DOHH2 (cell line): ENCODE measurements at regions not wholly inside any gene's neighbourhood (a gene's known extent, or its start where the extent isn't known, plus 50 kb on each side); places are given as distances from the start of the nearest gene placed in this dataset.

Source experiments
- H3F3A ChIP-seq: fragments of 200-600 bp; sonication (generic), shearing (Covaris generic); 2 replicates; pipeline ENCODE4 v1.6.0; 2016; ENCODE audit warnings: antibody characterized with exemption, mild to moderate bottlenecking; ENCODE audit not compliant: control insufficient read depth, insufficient read depth
- H3K27ac ChIP-seq: fragments of 200-600 bp; sonication (generic); 2 replicates; pipeline ENCODE4 v1.5.1; 2014; ENCODE audit warnings: low read depth, mild to moderate bottlenecking, low read length, moderate library complexity
- H3K27me3 ChIP-seq: fragments of 200-600 bp; sonication (generic); 2 replicates; pipeline ENCODE4 v1.6.1; 2014; ENCODE audit warnings: mild to moderate bottlenecking, low read length, mixed read lengths; ENCODE audit not compliant: control insufficient read depth
- H3K36me3 ChIP-seq: fragments of 200-600 bp; sonication (generic); 2 replicates; pipeline ENCODE4 v1.6.1; 2014; ENCODE audit warnings: mild to moderate bottlenecking, low read length, moderate library complexity, mixed read lengths; ENCODE audit not compliant: control insufficient read depth
- H3K4me1 ChIP-seq: fragments of 200-600 bp; sonication (generic); 2 replicates; pipeline ENCODE4 v1.6.1; 2014; ENCODE audit warnings: mild to moderate bottlenecking, low read length, mixed read lengths; ENCODE audit not compliant: control insufficient read depth
- H3K4me2 ChIP-seq: fragments of 200-600 bp; sonication (generic); 2 replicates; pipeline ENCODE4 v1.6.0; 2014; ENCODE audit warnings: mild to moderate bottlenecking, low read length, moderate library complexity
- H3K4me3 ChIP-seq: fragments of 200-600 bp; sonication (generic); 2 replicates; pipeline ENCODE4 v1.5.1; 2014; ENCODE audit warnings: mild to moderate bottlenecking, low read length, mixed read lengths
- H3K79me2 ChIP-seq: fragments of 200-600 bp; sonication (generic); 2 replicates; pipeline ENCODE4 v1.6.1; 2014; ENCODE audit warnings: mild to moderate bottlenecking, low read length, mixed read lengths; ENCODE audit not compliant: control insufficient read depth
- H3K9me2 ChIP-seq: fragments of 200-600 bp; sonication (generic); replicated peaks from 2 replicates; pipeline ENCODE4 v1.6.1; 2014; ENCODE audit warnings: mild to moderate bottlenecking, low read length, mixed read lengths; ENCODE audit not compliant: control insufficient read depth
- H3K9me3 ChIP-seq: fragments of 200-600 bp; sonication (generic); 2 replicates; pipeline ENCODE4 v1.6.1; 2014; ENCODE audit warnings: antibody characterized with exemption, low read length, mixed read lengths; ENCODE audit not compliant: control insufficient read depth, insufficient read depth
- H4K20me1 ChIP-seq: fragments of 200-600 bp; sonication (generic); 2 replicates; pipeline ENCODE4 v1.6.0; 2014; ENCODE audit warnings: low read depth, mild to moderate bottlenecking, antibody characterized with exemption, low read length, moderate library complexity; ENCODE audit not compliant: control insufficient read depth, insufficient read depth
- EZH2phosphoT487 ChIP-seq: fragments of 200-600 bp; sonication (generic); IDR thresholded peaks from 2 replicates; pipeline ENCODE4 v1.6.1; 2017; ENCODE audit warnings: borderline replicate concordance, mild to moderate bottlenecking, antibody characterized with exemption, low read length, moderate library complexity, mixed read lengths
- TF ChIP-seq, protein P1 (sequence below): fragments of 200-600 bp; sonication (generic); IDR thresholded peaks from one replicate; pipeline ENCODE4 v1.5.1; 2014; ENCODE audit warnings: antibody characterized with exemption, mild to moderate bottlenecking, low read depth, low read length; ENCODE audit not compliant: poor library complexity, severe bottlenecking

DNA sequence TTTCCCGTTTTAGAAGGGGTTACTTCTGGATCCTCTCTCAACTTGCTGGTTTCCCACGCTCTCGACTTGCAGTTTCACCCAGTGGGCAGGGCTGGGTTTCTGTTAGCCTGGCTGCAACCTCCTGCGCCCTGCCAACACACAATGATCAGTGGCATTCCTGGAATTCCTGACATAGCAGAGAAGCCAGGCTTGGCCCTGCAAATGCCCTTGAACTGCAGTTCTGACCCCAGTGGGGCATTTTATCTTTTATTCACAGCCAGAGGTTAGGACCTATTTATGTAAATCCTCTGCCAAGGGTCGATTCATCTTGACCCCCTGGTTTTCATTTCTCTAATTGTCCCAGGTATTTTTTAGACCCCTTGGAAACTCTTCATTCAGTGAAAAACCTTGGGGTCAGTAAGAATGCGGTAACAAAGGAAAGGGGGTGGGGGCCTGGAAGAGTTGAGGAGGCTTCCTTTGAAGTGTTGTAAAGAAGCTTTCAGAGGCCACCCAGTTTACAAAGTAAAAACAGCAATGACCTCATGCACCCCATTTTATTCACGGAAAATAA, 217.6 kb downstream of the ZNF674 start:
- no peaks in the 10 kb centered on the region for H3K27me3 ChIP-seq
- no peaks in the 10 kb centered on the region for H3K4me1 ChIP-seq
- H3K36me3 ChIP-seq = no peaks in the 10 kb centered on the region
- no peaks in the 10 kb centered on the region for H3K9me2 ChIP-seq
- no peaks in the 10 kb centered on the region for H3K79me2 ChIP-seq
- no peaks in the 10 kb centered on the region for H3K9me3 ChIP-seq
- no peaks in the 10 kb centered on the region for H3F3A ChIP-seq
- H3K27ac ChIP-seq = no peak overlapping the region
- no peaks in the 10 kb centered on the region for H4K20me1 ChIP-seq
- H3K4me2 ChIP-seq = no peak overlapping the region
- no peak overlapping the region for H3K4me3 ChIP-seq
- TF ChIP-seq, protein P1, sequence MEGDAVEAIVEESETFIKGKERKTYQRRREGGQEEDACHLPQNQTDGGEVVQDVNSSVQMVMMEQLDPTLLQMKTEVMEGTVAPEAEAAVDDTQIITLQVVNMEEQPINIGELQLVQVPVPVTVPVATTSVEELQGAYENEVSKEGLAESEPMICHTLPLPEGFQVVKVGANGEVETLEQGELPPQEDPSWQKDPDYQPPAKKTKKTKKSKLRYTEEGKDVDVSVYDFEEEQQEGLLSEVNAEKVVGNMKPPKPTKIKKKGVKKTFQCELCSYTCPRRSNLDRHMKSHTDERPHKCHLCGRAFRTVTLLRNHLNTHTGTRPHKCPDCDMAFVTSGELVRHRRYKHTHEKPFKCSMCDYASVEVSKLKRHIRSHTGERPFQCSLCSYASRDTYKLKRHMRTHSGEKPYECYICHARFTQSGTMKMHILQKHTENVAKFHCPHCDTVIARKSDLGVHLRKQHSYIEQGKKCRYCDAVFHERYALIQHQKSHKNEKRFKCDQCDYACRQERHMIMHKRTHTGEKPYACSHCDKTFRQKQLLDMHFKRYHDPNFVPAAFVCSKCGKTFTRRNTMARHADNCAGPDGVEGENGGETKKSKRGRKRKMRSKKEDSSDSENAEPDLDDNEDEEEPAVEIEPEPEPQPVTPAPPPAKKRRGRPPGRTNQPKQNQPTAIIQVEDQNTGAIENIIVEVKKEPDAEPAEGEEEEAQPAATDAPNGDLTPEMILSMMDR = no peak
- TF ChIP-seq EZH2phosphoT487 = no peak

DNA sequence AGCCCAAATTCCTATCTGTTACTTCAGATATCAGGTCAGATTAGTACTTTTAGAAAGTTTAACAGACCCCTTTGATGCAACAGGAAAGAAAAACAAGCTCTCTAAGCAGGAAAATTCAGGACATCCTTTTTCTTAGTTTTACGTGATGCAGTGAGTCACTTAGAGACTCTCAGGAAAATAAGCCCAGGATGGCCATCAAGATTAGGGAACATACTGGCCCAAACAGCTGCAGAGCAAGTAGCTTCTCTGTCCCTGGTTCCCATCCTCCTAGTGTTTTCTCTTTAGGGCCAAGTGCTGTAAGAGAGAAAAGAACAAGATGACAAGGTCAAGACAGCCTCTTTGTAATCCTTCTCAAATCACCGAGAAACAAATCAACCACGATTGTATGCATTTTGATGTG, 219.1 kb downstream of the ZNF674 start:
- Histone ChIP-seq H3K4me2 (no peak overlapping the region), H3K79me2 (no peaks in the 10 kb centered on the region), H3K27me3 (no peaks in the 10 kb centered on the region), H3K27ac (no peak overlapping the region), H3K4me3 (no peak overlapping the region), H3K9me3 (no peaks in the 10 kb centered on the region), H3F3A (no peaks in the 10 kb centered on the region), H3K36me3 (no peaks in the 10 kb centered on the region), H4K20me1 (no peaks in the 10 kb centered on the region), H3K4me1 (no peaks in the 10 kb centered on the region), H3K9me2 (no peaks in the 10 kb centered on the region)
- no peak for TF ChIP-seq EZH2phosphoT487
- TF ChIP-seq, protein P1 = no peak

DNA sequence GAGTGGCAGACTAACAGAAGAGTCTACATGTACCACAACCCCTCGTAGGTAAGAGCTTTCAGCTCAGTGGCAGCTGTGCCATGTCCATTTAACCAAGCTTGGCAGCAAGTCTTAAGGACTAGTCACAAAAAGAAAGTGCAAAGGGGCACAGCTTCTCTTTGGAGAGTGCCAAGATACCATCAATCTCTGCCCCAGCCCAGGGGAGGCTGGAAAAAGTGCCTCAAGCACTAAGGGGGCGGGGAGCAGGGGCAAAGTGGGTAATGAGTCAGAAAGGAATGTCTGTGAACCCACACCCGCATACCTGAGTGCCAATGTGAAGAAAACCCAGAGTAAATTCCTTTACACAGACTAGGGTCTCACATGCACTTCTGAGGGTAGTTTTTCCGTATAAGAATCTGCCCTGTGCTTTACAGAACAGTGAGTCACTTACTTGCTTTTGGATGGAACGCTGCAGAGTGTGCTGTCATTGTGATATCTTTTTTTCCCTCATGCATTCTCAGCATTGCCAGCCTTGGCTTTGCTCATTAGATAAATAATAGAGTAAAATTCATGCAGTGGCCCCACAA, 219.8 kb downstream of the ZNF674 start:
- Histone ChIP-seq H3K4me1 (no peaks in the 10 kb centered on the region), H3K27ac (no peak overlapping the region), H3K79me2 (no peaks in the 10 kb centered on the region), H3K36me3 (no peaks in the 10 kb centered on the region), H3K9me2 (no peaks in the 10 kb centered on the region), H4K20me1 (no peaks in the 10 kb centered on the region), H3K27me3 (no peaks in the 10 kb centered on the region), H3F3A (no peaks in the 10 kb centered on the region), H3K4me2 (no peak overlapping the region), H3K4me3 (no peak overlapping the region), H3K9me3 (no peaks in the 10 kb centered on the region)
- TF ChIP-seq, protein P1 = no peak
- TF ChIP-seq EZH2phosphoT487 = no peak
